ENCODE measurements at regions not wholly inside any gene's neighbourhood (a gene's known extent, or its start where the extent isn't known, plus 50 kb on each side); places are given as distances from the start of the nearest gene placed in this dataset.
"Not testable (repeated sequence)": the region's sequence is repeated elsewhere in the genome, so short reads cannot be mapped to it uniquely, and the experiment has no call there.

GRCh38 chr12:39675263-39675662 is 55.7 kb upstream of the ABCD2 start:
- Mint-ChIP-seq H3K36me3 (ENCODE audit: low read depth) (no peaks in the 10 kb centered on the region), H3K4me1 (peaks cover 6% of the 10 kb centered on the region), H3K9me3 (peaks cover 19% of the 10 kb centered on the region), H3K27ac (ENCODE audit: unreplicated experiment) (no peak overlapping the region), H3K27me3 (ENCODE audit: low read depth) (no peaks in the 10 kb centered on the region), H3K4me3 (no peak overlapping the region)
- DNase-seq (ENCODE audit: low read depth, low spot score), result no peak
- TF ChIP-seq, protein P1, sequence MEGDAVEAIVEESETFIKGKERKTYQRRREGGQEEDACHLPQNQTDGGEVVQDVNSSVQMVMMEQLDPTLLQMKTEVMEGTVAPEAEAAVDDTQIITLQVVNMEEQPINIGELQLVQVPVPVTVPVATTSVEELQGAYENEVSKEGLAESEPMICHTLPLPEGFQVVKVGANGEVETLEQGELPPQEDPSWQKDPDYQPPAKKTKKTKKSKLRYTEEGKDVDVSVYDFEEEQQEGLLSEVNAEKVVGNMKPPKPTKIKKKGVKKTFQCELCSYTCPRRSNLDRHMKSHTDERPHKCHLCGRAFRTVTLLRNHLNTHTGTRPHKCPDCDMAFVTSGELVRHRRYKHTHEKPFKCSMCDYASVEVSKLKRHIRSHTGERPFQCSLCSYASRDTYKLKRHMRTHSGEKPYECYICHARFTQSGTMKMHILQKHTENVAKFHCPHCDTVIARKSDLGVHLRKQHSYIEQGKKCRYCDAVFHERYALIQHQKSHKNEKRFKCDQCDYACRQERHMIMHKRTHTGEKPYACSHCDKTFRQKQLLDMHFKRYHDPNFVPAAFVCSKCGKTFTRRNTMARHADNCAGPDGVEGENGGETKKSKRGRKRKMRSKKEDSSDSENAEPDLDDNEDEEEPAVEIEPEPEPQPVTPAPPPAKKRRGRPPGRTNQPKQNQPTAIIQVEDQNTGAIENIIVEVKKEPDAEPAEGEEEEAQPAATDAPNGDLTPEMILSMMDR (conservative IDR thresholded peaks at IDR 0.05), result no peak

- Mint-ChIP-seq H3K27ac (ENCODE audit: unreplicated experiment) (no peak overlapping the region), H3K36me3 (ENCODE audit: low read depth) (no peaks in the 10 kb centered on the region)
Measured at GRCh38 chr12:39672976-39673375, 53.4 kb upstream of the ABCD2 start.

DNA sequence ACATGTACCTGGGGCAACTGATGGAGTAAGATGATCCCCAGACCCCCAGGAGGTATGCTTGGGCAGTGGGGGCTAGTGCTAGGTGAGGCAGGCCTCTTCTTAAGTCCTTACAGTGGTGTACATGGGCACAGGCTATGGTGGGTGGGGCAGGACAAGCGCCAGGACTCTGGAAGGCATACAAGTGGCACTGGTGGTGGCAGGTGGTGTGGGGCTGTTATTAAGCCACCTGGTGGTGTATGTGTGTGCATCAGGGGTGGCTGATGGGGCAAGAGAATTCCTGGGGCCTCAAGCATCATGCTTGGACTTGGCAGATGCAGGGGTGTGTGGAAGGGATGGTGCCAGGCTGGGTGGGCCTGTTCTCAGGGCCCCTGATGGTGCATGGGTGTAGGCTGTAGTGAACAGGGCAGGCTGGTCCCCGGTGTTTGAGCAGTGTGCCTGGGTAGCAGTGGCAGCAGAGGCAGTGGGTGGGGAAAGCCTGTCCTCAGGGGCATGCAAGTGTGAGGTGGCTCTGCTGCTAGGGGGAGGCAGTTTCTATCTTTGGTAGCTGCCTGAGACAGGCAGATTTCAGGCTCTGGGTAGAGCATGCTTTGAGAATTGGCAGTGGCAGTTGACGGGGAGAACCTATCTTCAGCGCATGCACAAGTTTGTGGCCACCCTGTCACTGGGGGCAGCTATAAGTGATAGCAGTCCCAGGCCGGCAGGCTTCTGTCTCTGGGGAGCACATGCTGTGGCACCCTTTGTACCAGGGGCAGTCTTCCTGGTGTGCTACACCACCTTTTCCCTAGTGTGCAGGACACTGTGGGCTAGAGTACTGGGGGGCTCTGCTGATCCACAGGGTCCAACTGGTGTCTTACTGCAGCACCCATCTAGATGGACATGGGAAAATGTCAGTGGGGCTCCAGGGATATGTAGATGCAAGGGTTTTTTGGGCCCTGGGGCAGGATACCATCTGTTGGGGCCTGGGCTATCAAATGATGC is 52.6 kb upstream of the ABCD2 start:
- peaks cover 6% of the 10 kb centered on the region for H3K4me1 Mint-ChIP-seq
- no peak for DNase-seq (ENCODE audit: low read depth, low spot score)
- H3K9me3 Mint-ChIP-seq, result peaks cover 13% of the 10 kb centered on the region
- TF ChIP-seq, protein P1 (conservative IDR thresholded peaks at IDR 0.05), result no peak
- no peak overlapping the region for H3K4me3 Mint-ChIP-seq
- no peaks in the 10 kb centered on the region for H3K27me3 Mint-ChIP-seq (ENCODE audit: low read depth)
- peak overlapping the region; percentile 27 for H3K27ac Mint-ChIP-seq (ENCODE audit: unreplicated experiment)
- no peaks in the 10 kb centered on the region for H3K36me3 Mint-ChIP-seq (ENCODE audit: low read depth)

More at GRCh38 chr12:39672976-39673375, 53.4 kb upstream of the ABCD2 start:
- Mint-ChIP-seq H3K27me3 (ENCODE audit: low read depth) (no peaks in the 10 kb centered on the region), H3K9me3 (peaks cover 13% of the 10 kb centered on the region), H3K4me1 (peaks cover 6% of the 10 kb centered on the region), H3K4me3 (no peak overlapping the region)
- TF ChIP-seq, protein P1 (conservative IDR thresholded peaks at IDR 0.05), result no peak
- no peak for DNase-seq (ENCODE audit: low read depth, low spot score)

GRCh38 chr12:39669539-39669938 is 49.9 kb upstream of the ABCD2 start:
- H3K4me3 Mint-ChIP-seq; DNase-seq (ENCODE audit: low read depth, low spot score); H3K36me3 Mint-ChIP-seq (ENCODE audit: low read depth); H3K27ac Mint-ChIP-seq (ENCODE audit: unreplicated experiment); H3K4me1 Mint-ChIP-seq; H3K27me3 Mint-ChIP-seq (ENCODE audit: low read depth): not testable (repeated sequence)
- peaks cover 16% of the 10 kb centered on the region for H3K9me3 Mint-ChIP-seq
